Uterus (tissue), 3 donors: ENCODE measurements at regions not wholly inside any gene's neighbourhood (a gene's known extent, or its start where the extent isn't known, plus 50 kb on each side); places are given as distances from the start of the nearest gene placed in this dataset.

ENCODE experiments used
- DNase-seq, 2 donors: peaks; one replicate each; pipeline ENCODE4 v3.0.0-alpha.2; 2019 to 2020
- H3K27ac ChIP-seq, 2 donors: fragments of 200-600 bp; sonication (generic); 1 replicate in 1 of 2; 2 replicates in 1 of 2; pipeline ENCODE4 v1.5.1; 2016 to 2018
- H3K27me3 ChIP-seq, 2 donors: fragments of 200-600 bp; sonication (generic); one replicate each; pipeline ENCODE4 v1.5.1; 2018 to 2019; ENCODE audit warnings: control low read depth in 1 of 2
- H3K36me3 ChIP-seq, 2 donors: fragments of 200-600 bp; sonication (generic); one replicate each; pipeline ENCODE4 v1.5.1; 2019; ENCODE audit warnings: control low read depth in 1 of 2
- H3K4me1 ChIP-seq, 2 donors: fragments of 200-600 bp; sonication (generic); one replicate each; pipeline ENCODE4 v1.5.1; 2018 to 2019; ENCODE audit warnings: control low read depth in 1 of 2
- H3K4me3 ChIP-seq, 2 donors: fragments of 200-600 bp; sonication (generic); 1 replicate in 1 of 2; 2 replicates in 1 of 2; pipeline ENCODE4 v1.5.1; 2018 to 2019; ENCODE audit warnings: mild to moderate bottlenecking in 1 of 2
- H3K9me3 ChIP-seq, 2 donors: fragments of 200-600 bp; sonication (generic); one replicate each; pipeline ENCODE4 v1.5.1; 2019; ENCODE audit warnings: control low read depth in 1 of 2
- POLR2A ChIP-seq, 2 donors: fragments of 450-650 bp; IDR thresholded peaks; one replicate each; pipeline ENCODE4 v1.6.1; 2016; ENCODE audit warnings: antibody characterized with exemption in 2 of 2, mild to moderate bottlenecking in 1 of 2, moderate library complexity in 1 of 2
- intact Hi-C: fragments of 100-400 bp; cut with DNase I; formaldehyde crosslinking; loops from one replicate; pipeline ENCODE4 v1.15.1; 2023; ENCODE audit warnings: low total_unique reads
- TF ChIP-seq, protein P1 (sequence below), 4 experiments: fragments of 200-600 bp in 2 of 4; fragments of 450-650 bp in 2 of 4; sonication (generic) in 2 of 4; IDR thresholded peaks; one replicate each; pipeline ENCODE4 v1.5.1; 2016 to 2019; ENCODE audit warnings: antibody characterized with exemption in 4 of 4, mild to moderate bottlenecking in 2 of 4, moderate library complexity in 1 of 4
- donor health status: DM: yes; HTN: yes; CAD: no.

DNA sequence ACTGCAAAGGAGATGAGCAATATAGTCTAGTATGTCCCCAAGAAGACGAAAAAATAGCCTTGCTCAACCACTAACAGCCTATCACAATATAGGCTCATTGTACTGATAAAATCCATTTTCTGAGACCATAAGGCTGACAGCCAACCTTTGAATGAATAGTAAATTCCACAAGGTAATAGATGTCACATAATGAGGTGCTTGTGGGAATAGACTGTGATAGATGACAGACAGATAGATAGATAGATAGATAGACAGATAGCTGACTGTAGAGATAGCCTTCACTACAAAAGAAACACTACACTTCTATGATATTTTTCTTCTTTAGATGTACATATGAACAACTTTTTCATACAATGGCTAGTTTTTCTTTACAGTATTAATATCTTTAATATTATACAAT, 760.3 kb upstream of the NRSN1 start:
- H3K27me3 ChIP-seq = no peaks in the 10 kb centered on the region
- TF ChIP-seq POLR2A (IDR thresholded peaks at IDR 0.05) = no peak
- TF ChIP-seq, protein P1, sequence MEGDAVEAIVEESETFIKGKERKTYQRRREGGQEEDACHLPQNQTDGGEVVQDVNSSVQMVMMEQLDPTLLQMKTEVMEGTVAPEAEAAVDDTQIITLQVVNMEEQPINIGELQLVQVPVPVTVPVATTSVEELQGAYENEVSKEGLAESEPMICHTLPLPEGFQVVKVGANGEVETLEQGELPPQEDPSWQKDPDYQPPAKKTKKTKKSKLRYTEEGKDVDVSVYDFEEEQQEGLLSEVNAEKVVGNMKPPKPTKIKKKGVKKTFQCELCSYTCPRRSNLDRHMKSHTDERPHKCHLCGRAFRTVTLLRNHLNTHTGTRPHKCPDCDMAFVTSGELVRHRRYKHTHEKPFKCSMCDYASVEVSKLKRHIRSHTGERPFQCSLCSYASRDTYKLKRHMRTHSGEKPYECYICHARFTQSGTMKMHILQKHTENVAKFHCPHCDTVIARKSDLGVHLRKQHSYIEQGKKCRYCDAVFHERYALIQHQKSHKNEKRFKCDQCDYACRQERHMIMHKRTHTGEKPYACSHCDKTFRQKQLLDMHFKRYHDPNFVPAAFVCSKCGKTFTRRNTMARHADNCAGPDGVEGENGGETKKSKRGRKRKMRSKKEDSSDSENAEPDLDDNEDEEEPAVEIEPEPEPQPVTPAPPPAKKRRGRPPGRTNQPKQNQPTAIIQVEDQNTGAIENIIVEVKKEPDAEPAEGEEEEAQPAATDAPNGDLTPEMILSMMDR (IDR thresholded peaks at IDR 0.05) = no peak
- H3K4me1 ChIP-seq = no peaks in the 10 kb centered on the region
- H3K36me3 ChIP-seq = no peaks in the 10 kb centered on the region
- H3K9me3 ChIP-seq = no peaks in the 10 kb centered on the region
- no peak for DNase-seq
- H3K27ac ChIP-seq = no peak overlapping the region
- H3K4me3 ChIP-seq = no peak overlapping the region
- intact Hi-C loops = no loop called here

DNA sequence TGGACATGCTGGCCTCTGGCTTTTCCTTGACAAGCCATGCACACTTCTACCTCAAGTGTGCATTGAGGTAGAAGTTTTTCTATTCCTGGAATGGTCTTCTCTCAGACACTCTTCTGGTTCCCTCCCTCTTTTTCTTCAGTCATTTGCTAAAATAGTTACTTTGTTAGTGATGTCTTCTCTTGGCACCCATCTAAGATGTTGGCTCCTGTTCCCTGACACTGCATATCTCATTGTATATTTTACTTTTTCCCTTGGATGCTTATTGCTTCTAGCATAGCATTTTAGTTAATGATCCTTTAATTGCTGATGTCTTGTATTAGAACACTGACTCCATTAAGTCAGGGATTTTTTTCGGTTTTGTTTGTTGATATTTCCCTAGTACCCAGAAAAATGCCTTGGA, 758.7 kb upstream of the NRSN1 start:
- Histone ChIP-seq H3K4me1 (no peaks in the 10 kb centered on the region), H3K27ac (no peak overlapping the region), H3K4me3 (no peak overlapping the region), H3K27me3 (no peaks in the 10 kb centered on the region), H3K9me3 (no peaks in the 10 kb centered on the region), H3K36me3 (no peaks in the 10 kb centered on the region)
- intact Hi-C loops = no loop called here
- TF ChIP-seq, protein P1 (IDR thresholded peaks at IDR 0.05) = no peak
- no peak for TF ChIP-seq POLR2A (IDR thresholded peaks at IDR 0.05)
- no peak for DNase-seq

DNA sequence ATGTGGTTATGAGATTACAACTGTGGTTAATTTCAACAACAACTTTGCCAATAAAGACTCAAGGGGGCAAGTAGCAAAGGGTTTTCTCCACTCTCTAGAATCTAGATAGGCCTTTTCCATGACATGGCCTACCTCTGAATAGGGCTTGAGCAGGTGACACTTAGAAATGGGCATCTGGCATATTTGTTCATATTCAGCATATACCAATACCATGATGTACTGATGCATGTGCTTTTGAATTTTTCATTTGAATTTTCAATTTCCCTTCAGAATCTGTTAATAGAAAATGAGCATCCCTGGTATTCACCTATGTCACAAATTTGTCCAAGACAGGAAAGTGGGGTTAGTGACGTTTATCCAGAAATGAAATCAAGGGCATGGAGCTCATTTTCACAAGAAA, 757.5 kb upstream of the NRSN1 start:
- H3K4me3 ChIP-seq = no peak overlapping the region
- H3K9me3 ChIP-seq = no peaks in the 10 kb centered on the region
- H3K27ac ChIP-seq = no peak overlapping the region
- no peaks in the 10 kb centered on the region for H3K27me3 ChIP-seq
- no peak for DNase-seq
- TF ChIP-seq POLR2A (IDR thresholded peaks at IDR 0.05) = no peak
- TF ChIP-seq, protein P1 (IDR thresholded peaks at IDR 0.05) = no peak
- H3K36me3 ChIP-seq = no peaks in the 10 kb centered on the region
- no peaks in the 10 kb centered on the region for H3K4me1 ChIP-seq
- intact Hi-C loops = no loop called here

DNA sequence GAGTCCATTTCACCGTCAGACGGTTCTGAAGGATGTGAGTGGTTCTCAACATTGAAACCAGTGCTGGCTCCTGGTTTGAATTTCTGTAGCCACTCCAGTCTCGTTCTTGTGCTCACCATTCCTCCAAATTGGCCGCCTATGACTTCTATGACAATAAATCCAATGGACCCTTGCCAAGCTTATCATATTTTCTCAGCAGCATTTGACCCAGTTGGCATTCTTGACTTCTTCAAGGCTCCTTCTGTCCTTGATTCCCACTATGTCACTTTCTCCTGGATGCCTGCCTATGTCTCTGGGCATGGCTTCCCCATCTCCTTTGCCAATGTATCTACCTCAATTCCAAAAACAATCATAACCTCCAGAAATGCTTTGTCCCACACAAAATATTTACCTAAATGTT, 756.0 kb upstream of the NRSN1 start:
- no peak for TF ChIP-seq POLR2A (IDR thresholded peaks at IDR 0.05)
- TF ChIP-seq, protein P1 (IDR thresholded peaks at IDR 0.05) = no peak
- H3K9me3 ChIP-seq = no peaks in the 10 kb centered on the region
- H3K4me1 ChIP-seq = no peaks in the 10 kb centered on the region
- no peaks in the 10 kb centered on the region for H3K36me3 ChIP-seq
- intact Hi-C loops = no loop called here
- no peak for DNase-seq
- H3K4me3 ChIP-seq = no peak overlapping the region
- no peak overlapping the region for H3K27ac ChIP-seq
- H3K27me3 ChIP-seq = no peaks in the 10 kb centered on the region

DNA sequence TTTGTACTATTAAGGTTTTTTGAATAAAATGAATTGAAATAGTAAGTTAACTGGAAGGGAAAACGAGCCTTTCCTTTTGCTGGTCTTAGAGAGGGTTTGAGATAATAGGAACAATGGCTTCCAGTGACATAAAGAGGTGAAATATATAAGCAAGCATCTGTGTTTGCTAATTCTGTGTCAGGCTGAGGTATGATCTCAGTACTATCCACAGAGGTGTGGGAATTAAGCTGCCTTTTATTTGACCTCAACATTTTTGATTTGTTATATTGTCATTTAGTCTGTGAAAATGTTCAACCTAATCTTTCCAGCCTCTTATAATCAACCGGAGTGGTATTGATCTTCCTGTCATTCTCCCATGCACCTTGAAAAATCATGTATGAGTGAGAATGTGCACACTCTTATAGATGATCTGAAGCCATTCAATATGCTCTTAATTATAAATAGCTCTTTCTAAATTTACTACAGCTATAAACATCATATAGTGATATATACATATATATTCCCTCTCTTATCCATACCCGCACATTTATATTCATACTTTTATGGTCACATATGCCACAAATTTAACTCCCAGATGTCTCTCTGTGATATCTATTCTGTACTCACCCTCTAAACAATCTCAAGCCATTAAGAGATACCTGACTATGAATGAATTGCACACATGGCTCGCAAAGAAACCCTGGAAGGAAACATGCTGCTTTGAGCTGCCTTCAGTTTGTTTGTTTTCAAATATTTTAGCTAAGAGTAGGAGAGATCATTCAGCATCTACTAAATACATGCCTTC, 754.7 kb upstream of the NRSN1 start:
- Histone ChIP-seq H3K4me3 (no peak overlapping the region), H3K27me3 (no peaks in the 10 kb centered on the region), H3K4me1 (no peaks in the 10 kb centered on the region), H3K9me3 (no peaks in the 10 kb centered on the region), H3K27ac (no peak overlapping the region), H3K36me3 (no peaks in the 10 kb centered on the region)
- no peak for TF ChIP-seq POLR2A (IDR thresholded peaks at IDR 0.05)
- TF ChIP-seq, protein P1 (IDR thresholded peaks at IDR 0.05) = no peak
- intact Hi-C loops = no loop called here
- no peak for DNase-seq
